Colonic mucosa (tissue), 4 donors: ENCODE measurements at regions not wholly inside any gene's neighbourhood (a gene's known extent, or its start where the extent isn't known, plus 50 kb on each side); places are given as distances from the start of the nearest gene placed in this dataset.
A peak's percentile ranks its signal among the peaks of the same experiment; 100 is the strongest.

Source experiments
- DNase-seq: peaks from one replicate; pipeline ENCODE4 v3.0.0-alpha.2; 2020
- H3K27ac ChIP-seq: fragments of 200-600 bp; one replicate; pipeline ENCODE4 v1.8.0; 2021
- H3K27me3 ChIP-seq: fragments of 200-600 bp; one replicate; pipeline ENCODE4 v1.8.0; 2021
- H3K36me3 ChIP-seq: fragments of 200-600 bp; one replicate; pipeline ENCODE4 v1.8.0; 2021
- H3K4me1 ChIP-seq: fragments of 200-600 bp; one replicate; pipeline ENCODE4 v1.8.0; 2021; ENCODE audit warnings: mild to moderate bottlenecking
- H3K4me3 ChIP-seq: fragments of 200-600 bp; one replicate; pipeline ENCODE4 v1.8.0; 2021
- H3K9ac ChIP-seq, 2 donors: one replicate each; pipeline ENCODE4 v1.7.0; 2013; ENCODE audit warnings: control low read depth in 2 of 2, low read depth in 2 of 2, low read length in 2 of 2
- H3K9me3 ChIP-seq: fragments of 200-600 bp; one replicate; pipeline ENCODE4 v1.8.0; 2021
- CTCF ChIP-seq: fragments of 200-600 bp; IDR thresholded peaks from one replicate; pipeline ENCODE4 v1.8.0; 2022; ENCODE audit warnings: antibody characterized with exemption, mild to moderate bottlenecking
- intact Hi-C: fragments of 100-400 bp; cut with DNase I; formaldehyde crosslinking; loops from one replicate; pipeline ENCODE4 v1.14.1; 2022
- donor health status: healthy.
- donor health status: DM: no; HTN: no; CAD: no.
- donor health status: DM: no; HTN: no; CAD: no.

GRCh38 chr20:48195121-48195870, 410.0 kb upstream of the SULF2 start:
- intact Hi-C loops, result no loop called here
- H3K4me3 ChIP-seq, result no peak overlapping the region
- DNase-seq, result no peak

DNA sequence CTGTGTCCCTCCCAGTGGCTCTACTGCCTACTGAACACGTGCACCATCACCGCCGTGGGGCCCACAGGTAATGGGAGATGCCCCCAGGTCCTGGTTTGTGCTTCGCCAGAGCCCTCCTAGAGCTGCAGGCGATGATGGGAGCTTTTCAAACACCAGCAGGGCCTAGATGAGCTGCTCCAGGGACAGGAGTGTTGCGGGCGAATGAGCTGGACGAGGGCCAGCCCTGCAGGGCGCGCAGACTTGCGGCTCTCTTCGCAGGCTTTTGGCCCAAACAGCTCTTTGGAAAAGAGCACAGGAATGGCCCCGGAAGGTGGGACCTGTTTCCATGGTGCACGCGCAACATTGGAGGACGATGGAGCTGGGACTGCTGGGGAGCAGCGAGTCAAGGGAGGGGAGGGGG, 409.3 kb upstream of the SULF2 start:
- Histone ChIP-seq H3K9me3 (no peaks in the 10 kb centered on the region), H3K4me1 (peaks cover 8% of the 10 kb centered on the region), H3K9ac (no peak overlapping the region), H3K4me3 (no peak overlapping the region), H3K27me3 (no peaks in the 10 kb centered on the region), H3K36me3 (no peaks in the 10 kb centered on the region), H3K27ac (no peak overlapping the region)
- no peak for DNase-seq
- intact Hi-C loops, result no loop called here
- TF ChIP-seq CTCF, result no peak

More at GRCh38 chr20:48195121-48195870, 410.0 kb upstream of the SULF2 start:
- peaks cover 8% of the 10 kb centered on the region for H3K4me1 ChIP-seq
- H3K9me3 ChIP-seq, result no peaks in the 10 kb centered on the region
- H3K9ac ChIP-seq, result no peak overlapping the region
- no peaks in the 10 kb centered on the region for H3K27me3 ChIP-seq
- no peak for TF ChIP-seq CTCF
- H3K36me3 ChIP-seq, result no peaks in the 10 kb centered on the region
- no peak overlapping the region for H3K27ac ChIP-seq

- no peaks in the 10 kb centered on the region for H3K9me3 ChIP-seq
- DNase-seq, result peak; percentile 43
- no peak for TF ChIP-seq CTCF
- H3K4me3 ChIP-seq, result no peak overlapping the region
- no peak overlapping the region for H3K9ac ChIP-seq
- no peaks in the 10 kb centered on the region for H3K27me3 ChIP-seq
- intact Hi-C loops, result no loop called here
- H3K4me1 ChIP-seq, result peaks cover 8% of the 10 kb centered on the region
- H3K27ac ChIP-seq, result no peak overlapping the region
- H3K36me3 ChIP-seq, result no peaks in the 10 kb centered on the region
Measured at GRCh38 chr20:48193627-48194425, 408.5 kb upstream of the SULF2 start.

- H3K9me3 ChIP-seq, result no peaks in the 10 kb centered on the region
- peak; percentile 50 for DNase-seq
- H3K36me3 ChIP-seq, result no peaks in the 10 kb centered on the region
- no peaks in the 10 kb centered on the region for H3K27me3 ChIP-seq
- H3K4me1 ChIP-seq, result peaks cover 8% of the 10 kb centered on the region
- intact Hi-C loops, result no loop called here
- peak overlapping the region; percentile 65 for H3K27ac ChIP-seq
- no peak for TF ChIP-seq CTCF
- no peak overlapping the region for H3K4me3 ChIP-seq
- no peak overlapping the region for H3K9ac ChIP-seq
Measured at GRCh38 chr20:48192109-48192508, 406.8 kb upstream of the SULF2 start.

DNA sequence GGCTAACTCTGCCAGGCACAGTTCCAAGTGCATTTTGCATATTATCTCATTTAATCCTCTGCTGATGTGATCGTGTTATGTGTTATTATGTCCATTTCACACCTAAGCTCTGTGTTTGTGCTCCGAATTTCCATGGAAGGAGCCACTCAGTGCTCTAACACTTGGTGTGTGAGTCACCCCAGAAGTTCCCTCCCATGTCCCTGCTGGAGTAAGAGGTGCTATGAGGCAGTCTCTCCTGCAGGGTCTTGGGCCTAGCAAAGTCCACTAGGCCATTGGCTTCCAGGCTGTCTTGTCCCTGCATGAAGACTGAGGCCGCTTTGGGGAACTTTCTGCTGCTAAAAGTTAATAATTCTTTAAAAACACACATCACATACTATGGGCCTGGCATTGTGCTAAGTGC, 405.9 kb upstream of the SULF2 start:
- H3K9ac ChIP-seq, result no peak overlapping the region
- peaks cover 8% of the 10 kb centered on the region for H3K4me1 ChIP-seq
- no peaks in the 10 kb centered on the region for H3K27me3 ChIP-seq
- H3K36me3 ChIP-seq, result no peaks in the 10 kb centered on the region
- no peaks in the 10 kb centered on the region for H3K9me3 ChIP-seq
- no peak for TF ChIP-seq CTCF
- no peak overlapping the region for H3K4me3 ChIP-seq
- peak overlapping the region; percentile 65 for H3K27ac ChIP-seq
- DNase-seq, result no peak
- intact Hi-C loops, result no loop called here
